ENCODE measurements at regions not wholly inside any gene's neighbourhood (a gene's known extent, or its start where the extent isn't known, plus 50 kb on each side); places are given as distances from the start of the nearest gene placed in this dataset.

DNA sequence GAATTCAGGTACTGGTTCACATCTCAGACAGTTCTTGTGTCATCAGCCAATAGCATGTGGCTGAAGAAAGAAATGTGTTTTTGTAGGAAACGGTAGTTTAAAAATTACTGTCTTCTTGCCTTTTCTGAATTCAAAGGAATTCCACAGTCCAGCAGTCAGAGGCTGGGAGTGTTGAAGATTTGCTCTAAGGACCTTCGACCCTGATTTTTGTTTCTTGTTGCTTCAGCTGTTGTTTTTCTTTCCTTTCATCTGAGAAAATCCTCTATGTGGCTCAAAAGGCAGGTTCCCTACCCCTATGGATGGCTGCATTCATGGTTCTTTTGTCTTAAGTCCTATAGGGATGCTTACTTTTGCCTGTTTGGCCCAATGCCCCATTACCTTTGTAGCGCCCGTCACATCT, 304.9 kb downstream of the TMEM167A start:
- TF ChIP-seq CTCF (conservative IDR thresholded peaks at IDR 0.05; ENCODE audit: low read length) (no peak), EZH2phosphoT487 (IDR thresholded peaks at IDR 0.05; ENCODE audit: borderline replicate concordance, low read depth, low read length) (no peak)
